HG03571 (cell line): ENCODE measurements at regions not wholly inside any gene's neighbourhood (a gene's known extent, or its start where the extent isn't known, plus 50 kb on each side); places are given as distances from the start of the nearest gene placed in this dataset.
"Not testable (repeated sequence)": the region's sequence is repeated elsewhere in the genome, so short reads cannot be mapped to it uniquely, and the experiment has no call there.

Experiments used
- ATAC-seq: cut with Tn5 transposase; IDR thresholded peaks from one replicate; pipeline ENCODE4 v1.9.1; 2021; ENCODE audit not compliant: unreplicated experiment

DNA sequence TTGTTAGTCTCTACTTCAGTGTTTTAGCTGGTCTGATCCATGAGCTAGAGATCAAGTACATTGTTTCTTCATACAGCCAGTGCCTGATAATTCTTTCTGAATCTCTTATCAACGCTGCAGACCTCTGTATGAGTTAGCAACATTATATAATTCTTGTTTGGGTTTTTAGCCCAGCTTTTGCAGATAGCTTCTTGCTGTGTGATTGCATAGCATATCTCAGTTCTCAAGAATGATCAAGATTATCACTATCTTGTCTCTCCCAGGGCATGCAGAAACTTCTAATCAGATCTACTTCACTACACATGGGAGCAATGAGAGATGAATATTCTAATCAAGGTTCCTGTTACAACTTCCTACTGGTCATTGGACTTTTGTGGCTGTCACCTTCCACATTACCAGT, 158.3 kb downstream of the FAM174A start:
- ATAC-seq = no peak

DNA sequence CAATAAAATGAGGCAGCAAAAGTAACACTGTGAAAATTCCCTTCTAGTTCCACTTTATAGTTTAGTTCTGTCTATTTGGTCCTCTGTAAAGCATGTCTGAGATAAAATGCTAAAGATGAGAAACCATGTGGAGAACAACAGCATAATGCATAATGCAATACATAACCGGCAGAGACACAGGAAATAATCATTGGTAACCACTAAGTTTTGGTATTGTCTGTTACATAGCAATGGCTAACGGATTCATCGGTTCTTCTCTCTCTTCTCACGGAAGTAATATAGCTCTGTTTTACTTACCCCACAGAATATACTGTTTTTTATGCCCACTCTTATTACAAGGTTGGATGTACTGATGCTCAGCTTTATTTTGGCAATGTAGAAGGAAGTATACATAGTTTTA, 158.9 kb downstream of the FAM174A start:
- peak; percentile 54 for ATAC-seq

DNA sequence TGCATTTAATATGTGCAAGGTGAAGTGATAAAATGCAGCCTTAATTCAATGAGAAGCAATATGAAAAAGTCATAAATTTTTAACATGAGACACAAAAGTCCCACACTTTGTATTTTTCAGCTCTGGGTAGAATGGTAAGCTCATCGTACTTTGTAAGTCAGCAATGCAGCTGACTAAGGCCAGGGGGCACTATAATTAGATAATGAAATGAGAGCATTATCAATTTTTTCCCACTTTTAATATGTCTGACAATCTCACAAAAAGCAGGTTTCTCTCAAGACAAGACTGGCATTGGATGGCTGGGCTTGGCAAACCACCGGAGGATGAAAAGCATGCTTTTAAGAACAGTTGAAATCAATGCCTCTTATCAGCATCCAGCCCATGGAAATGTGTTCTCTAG, 162.8 kb downstream of the FAM174A start:
- no peak for ATAC-seq

DNA sequence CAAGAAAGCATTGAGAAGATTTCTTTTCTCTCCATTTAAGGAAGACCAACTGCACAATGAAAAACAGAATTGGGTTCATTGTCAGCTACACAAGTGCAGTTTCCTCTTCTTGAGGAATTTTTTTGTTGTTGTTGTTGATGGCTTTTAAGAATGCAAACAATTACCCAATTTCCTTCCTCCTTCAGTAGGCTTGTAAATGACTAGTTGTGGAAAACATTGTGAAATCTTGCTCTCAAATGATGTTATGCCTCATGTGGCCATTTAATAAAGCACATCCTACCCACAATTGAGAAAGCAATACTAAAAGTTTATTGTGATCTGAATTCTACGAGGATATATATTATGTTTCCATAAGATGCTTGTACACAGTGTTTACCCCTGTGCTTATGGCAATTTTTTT, 171.6 kb downstream of the FAM174A start:
- ATAC-seq = peak; percentile 62

DNA sequence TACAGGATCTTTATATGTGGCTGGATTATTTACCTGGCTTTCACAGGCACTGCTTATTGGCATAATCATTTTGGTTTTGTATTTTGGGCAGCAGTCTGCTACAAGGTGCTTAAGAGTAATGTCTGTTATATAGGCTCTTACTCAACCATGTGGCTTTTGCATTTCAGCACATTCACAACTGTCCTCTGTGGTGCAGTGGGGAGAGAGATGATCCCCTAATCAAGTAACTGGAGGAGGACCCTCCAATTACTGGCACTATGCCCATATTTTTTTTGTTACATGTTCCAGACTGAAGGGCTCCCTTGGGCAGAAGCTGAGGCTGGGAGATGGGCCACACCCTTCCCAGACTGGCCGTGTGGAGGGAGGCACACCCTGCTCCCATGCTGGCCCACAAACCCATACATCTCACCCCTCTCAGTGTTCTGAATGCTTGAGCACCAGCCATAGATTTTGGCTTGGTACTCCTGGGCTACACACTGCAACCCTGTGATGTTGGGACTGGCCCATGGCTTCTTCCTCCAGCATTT, 173.5 kb downstream of the FAM174A start:
- no peak for ATAC-seq

DNA sequence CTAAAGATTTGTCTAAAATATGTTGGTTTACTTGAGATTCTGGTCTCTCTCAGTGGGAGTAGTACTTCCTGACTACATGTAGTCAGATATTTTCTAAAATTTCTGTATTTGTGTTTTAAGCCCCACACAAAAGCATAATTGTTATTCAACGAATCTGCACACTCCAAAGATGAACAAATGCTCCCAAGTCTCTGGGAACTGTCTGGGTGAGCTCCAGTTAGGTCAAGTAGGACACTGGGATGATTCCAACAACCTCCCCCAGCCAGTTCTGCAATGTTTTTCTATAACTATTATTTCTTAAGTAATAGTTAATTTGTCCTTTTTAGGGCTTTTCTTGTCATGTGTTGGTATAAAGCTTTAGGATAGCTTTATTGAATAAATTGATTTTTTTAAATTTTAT, 174.6 kb downstream of the FAM174A start:
- ATAC-seq = no peak

DNA sequence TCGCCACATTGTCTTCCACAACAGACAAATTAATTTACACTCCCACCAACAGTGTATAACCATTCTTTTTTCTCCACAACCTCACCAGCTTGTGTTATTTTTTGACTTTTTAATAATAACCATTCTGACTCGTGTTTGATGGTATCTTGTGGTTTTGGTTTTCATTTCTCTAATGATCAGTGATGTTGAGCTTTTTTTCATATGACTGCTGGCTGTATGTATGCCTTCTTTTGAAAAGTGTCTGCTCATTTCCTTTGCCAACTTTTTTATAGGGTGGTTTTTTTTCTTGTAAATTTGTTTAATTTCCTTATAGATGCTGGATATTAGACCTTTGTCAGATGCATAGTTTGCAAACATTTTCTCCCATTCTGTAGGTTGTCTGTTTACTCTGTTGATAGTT, 179.6 kb downstream of the FAM174A start:
- not testable (repeated sequence) for ATAC-seq

DNA sequence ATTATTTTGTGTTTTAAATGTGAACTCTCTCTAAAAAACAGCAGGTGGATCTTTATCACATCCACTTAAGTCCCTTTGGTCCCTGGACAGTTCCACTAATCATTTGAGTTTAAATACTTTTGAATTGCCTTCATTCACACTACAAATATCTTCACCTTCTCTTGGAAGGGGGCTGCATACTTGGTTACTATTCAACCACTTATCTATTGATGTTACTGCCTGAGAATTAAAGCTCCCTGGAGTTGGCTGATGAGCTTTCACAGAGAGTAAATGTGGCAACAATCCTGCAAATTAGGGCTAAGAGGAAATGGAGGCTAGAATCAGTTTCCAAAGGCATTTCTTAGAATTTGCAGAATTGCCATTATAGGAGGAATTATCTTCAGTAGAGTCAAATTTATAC, 180.4 kb downstream of the ST8SIA4 start:
- ATAC-seq = no peak

DNA sequence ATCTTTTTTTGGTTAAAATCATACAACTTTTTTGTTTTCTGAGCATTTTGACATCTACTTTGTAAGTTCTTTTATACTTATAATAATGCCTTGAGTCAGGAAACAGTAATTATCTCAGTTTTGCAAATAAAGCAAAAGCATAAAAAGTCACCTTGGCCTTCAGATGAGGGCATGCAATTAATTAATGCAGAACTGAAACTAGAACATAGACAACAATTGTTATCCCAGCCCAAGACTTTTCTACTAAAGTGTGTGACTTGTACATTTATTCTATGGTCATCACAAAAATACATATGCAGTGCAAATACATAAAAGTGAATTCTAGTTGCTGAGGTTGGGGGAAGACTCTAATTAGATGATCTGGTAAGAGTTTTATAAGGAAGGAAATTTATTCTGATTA, 179.9 kb downstream of the ST8SIA4 start:
- no peak for ATAC-seq

DNA sequence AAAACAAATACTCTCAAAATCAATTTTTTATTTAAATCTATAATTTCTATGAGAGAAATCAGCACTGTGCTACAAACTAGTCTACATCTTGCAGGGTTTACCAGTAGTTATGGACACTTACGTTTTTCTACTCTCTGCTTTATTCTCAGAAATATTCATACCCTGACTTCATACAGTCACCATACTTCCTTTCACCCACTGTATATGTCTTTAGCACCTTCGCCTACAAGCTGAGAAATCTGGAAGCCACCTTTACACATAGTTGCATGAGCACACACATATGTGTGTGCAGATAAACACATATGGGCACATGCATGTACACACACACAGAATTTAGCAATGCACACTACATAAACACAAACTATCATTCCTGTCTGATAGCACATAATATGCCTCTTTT, 177.0 kb downstream of the ST8SIA4 start:
- no peak for ATAC-seq

DNA sequence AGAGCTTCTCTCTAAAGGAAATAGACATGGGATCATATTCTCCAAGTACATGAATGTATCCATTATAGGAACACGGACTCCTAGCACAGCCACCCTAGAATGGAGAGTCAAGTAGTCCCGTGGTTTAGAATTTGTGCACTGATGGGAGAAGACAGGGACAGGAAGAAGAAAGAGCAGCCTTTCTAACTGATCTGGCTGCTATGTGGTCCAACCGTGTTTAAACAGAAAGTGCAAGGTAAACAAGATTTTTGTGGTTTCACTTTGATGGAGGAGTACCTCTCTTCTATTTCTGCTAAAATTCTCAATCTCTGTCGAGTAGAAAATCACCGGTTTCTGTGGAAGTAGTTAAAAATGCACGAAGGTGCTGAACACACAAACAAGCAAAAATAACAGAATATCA, 171.3 kb downstream of the ST8SIA4 start:
- peak; percentile 95 for ATAC-seq

DNA sequence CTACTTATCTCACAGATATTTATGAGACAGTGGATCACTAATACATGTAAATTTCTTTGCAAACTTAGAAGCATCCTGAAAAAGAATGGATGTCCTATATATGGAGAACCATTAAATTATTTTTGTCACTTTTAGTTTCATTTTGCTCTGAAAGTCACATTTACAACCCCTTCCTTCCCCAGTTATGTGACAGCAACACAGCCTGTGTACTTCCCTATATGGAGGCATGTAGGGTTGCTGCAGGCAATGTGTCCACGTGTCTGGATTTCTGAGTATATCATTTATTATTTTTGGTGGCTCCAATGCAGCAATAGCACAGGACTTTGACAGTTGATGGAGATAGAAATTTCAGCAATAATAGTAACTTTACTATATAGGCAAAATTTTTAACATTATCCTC, 156.4 kb downstream of the ST8SIA4 start:
- ATAC-seq = peak; percentile 82

DNA sequence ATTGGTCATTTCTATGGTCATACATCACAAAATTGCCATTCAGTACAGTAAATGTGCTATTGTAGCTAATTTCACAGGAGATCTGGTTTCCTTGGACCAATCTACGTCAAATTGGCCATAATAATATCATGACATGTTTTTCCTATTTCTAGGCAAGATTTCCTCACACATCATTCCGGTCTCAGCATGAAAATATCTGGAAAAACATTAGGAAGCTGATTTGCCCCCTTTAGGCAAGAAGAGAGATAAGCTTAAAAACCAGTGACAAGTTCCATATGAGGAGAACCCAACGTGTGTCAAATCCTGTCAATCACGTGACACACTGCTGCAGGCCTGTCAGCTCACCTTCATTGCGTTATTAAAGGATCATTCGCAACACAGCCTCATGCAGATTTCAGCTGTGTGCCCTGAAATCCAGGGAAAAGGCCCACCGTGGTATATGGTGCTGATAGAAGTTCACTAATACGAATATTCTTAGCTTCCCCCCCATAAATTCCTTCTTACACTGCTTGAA, 153.3 kb downstream of the ST8SIA4 start:
- ATAC-seq = no peak

DNA sequence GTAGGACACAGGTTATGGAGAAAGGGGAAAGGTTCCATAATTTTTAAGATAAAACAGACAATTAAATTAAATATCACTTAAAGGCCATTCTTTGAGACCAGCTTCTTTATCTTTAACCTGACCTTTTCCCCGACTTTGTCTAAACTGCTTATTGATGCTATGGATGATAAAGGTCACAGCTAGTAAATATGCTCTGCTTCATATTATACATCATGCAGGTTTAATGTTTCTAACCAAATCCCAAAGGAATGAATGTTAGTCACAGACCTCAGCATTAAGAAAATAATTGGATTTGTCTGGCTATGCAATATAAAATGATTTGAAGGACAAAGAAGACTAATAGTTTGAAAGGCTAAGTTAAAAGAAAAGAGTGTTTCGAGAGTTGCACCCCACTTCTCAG, 147.6 kb downstream of the ST8SIA4 start:
- no peak for ATAC-seq
